HEK293T (cell line): ENCODE measurements at regions not wholly inside any gene's neighbourhood (a gene's known extent, or its start where the extent isn't known, plus 50 kb on each side); places are given as distances from the start of the nearest gene placed in this dataset.

Experiments
- BHLHE40 ChIP-seq: fragments of 450-650 bp; IDR thresholded peaks from 2 replicates; pipeline ENCODE4 v1.6.1; 2016; ENCODE audit warnings: mild to moderate bottlenecking, moderate library complexity, borderline replicate concordance
- FOXA1 ChIP-seq: fragments of 450-650 bp; IDR thresholded peaks from 2 replicates; pipeline ENCODE4 v1.6.1; 2016; ENCODE audit warnings: mild to moderate bottlenecking
- FOXK2 ChIP-seq: fragments of 450-650 bp; IDR thresholded peaks from 2 replicates; pipeline ENCODE4 v1.6.1; 2016; ENCODE audit warnings: mild to moderate bottlenecking
- FOXM1 ChIP-seq: fragments of 450-650 bp; IDR thresholded peaks from 2 replicates; pipeline ENCODE4 v1.6.1; 2017; ENCODE audit warnings: mild to moderate bottlenecking, borderline replicate concordance
- HDGF ChIP-seq: fragments of 450-650 bp; IDR thresholded peaks from 2 replicates; pipeline ENCODE4 v1.6.1; 2017; ENCODE audit warnings: antibody characterized with exemption, borderline replicate concordance
- SP1 ChIP-seq: fragments of 450-650 bp; IDR thresholded peaks from 2 replicates; pipeline ENCODE4 v1.6.1; 2017
- ZNF384 ChIP-seq: fragments of 450-650 bp; IDR thresholded peaks from 2 replicates; pipeline ENCODE4 v1.6.1; 2016

GRCh38 chr11:128105511-128105910 lies 481.8 kb downstream of the ETS1 start:
- TF ChIP-seq FOXA1 (no peak), BHLHE40 (no peak), FOXK2 (no peak), HDGF (no peak), SP1 (no peak), ZNF384 (no peak), FOXM1 (no peak)
